Activated CD4-positive, alpha-beta T cell treated with anti-CD3 and anti-CD28 coated beads, Interleukin-2, amount 10 ng/mL, durations not matched to agents 7 days and 5 days (primary cell): ENCODE measurements at regions not wholly inside any gene's neighbourhood (a gene's known extent, or its start where the extent isn't known, plus 50 kb on each side); places are given as distances from the start of the nearest gene placed in this dataset.
"Not testable (repeated sequence)": the region's sequence is repeated elsewhere in the genome, so short reads cannot be mapped to it uniquely, and the experiment has no call there.

Experiments used
- CTCF ChIA-PET: fragments of 350-600 bp; sonication (Branson Sonifier 250); formaldehyde crosslinking; loops from one replicate; lab custom pipeline; 2021; ENCODE audit warnings: antibody characterized with exemption; lab: Charles Lee
- POLR2A ChIA-PET: fragments of 350-600 bp; sonication (Branson Sonifier 250); formaldehyde crosslinking; loops from one replicate; lab custom pipeline; 2021; ENCODE audit warnings: antibody characterized with exemption; lab: Charles Lee
- DNase-seq: peaks from one replicate; pipeline ENCODE4 v3.0.0-alpha.2; 2020
- H3K27ac Mint-ChIP-seq: one replicate; pipeline ENCODE4 v1.8.0; 2021; ENCODE audit warnings: mild to moderate bottlenecking, moderate library complexity, mixed read lengths
- H3K27me3 Mint-ChIP-seq: one replicate; pipeline ENCODE4 v1.8.0; 2021; ENCODE audit warnings: mixed read lengths
- H3K36me3 Mint-ChIP-seq: one replicate; pipeline ENCODE4 v1.8.0; 2021; ENCODE audit warnings: low read depth, mixed read lengths
- H3K4me1 Mint-ChIP-seq: one replicate; pipeline ENCODE4 v1.8.0; 2021; ENCODE audit warnings: mixed read lengths
- H3K4me3 Mint-ChIP-seq: one replicate; pipeline ENCODE4 v1.8.0; 2021; ENCODE audit warnings: mild to moderate bottlenecking, moderate library complexity, mixed read lengths
- H3K9me3 Mint-ChIP-seq: one replicate; pipeline ENCODE4 v1.8.0; 2021; ENCODE audit warnings: mixed read lengths

GRCh38 chr14:76289276-76289675 is 86.7 kb upstream of the ESRRB start:
- ChIA-PET POLR2A (no interaction called here), CTCF (interaction anchor here (1.6 kb wide), 1 partner anchor 13 kb away, joined by 4 read pairs; no protein-coding TSS in a partner anchor)
- H3K27me3 Mint-ChIP-seq = peaks cover 13% of the 10 kb centered on the region

GRCh38 chr14:76292561-76292960 is 83.4 kb upstream of the ESRRB start:
- H3K4me1 Mint-ChIP-seq = no peaks in the 10 kb centered on the region
- POLR2A ChIA-PET = no interaction called here
- no peaks in the 10 kb centered on the region for H3K9me3 Mint-ChIP-seq
- no peak overlapping the region for H3K27ac Mint-ChIP-seq
- no peak overlapping the region for H3K4me3 Mint-ChIP-seq
- no peak for DNase-seq
- peaks cover 3% of the 10 kb centered on the region for H3K27me3 Mint-ChIP-seq
- no peaks in the 10 kb centered on the region for H3K36me3 Mint-ChIP-seq
- CTCF ChIA-PET = no interaction called here

More at GRCh38 chr14:76289276-76289675, 86.7 kb upstream of the ESRRB start:
- Mint-ChIP-seq H3K27ac (no peak overlapping the region), H3K36me3 (no peaks in the 10 kb centered on the region), H3K4me1 (no peaks in the 10 kb centered on the region), H3K9me3 (no peaks in the 10 kb centered on the region), H3K4me3 (no peak overlapping the region)
- no peak for DNase-seq

- Mint-ChIP-seq H3K4me3 (no peak overlapping the region), H3K36me3 (no peaks in the 10 kb centered on the region)
These were observed 82.7 kb upstream of the ESRRB start for GRCh38 chr14:76293221-76293620.

GRCh38 chr14:76293923-76294322 is 82.0 kb upstream of the ESRRB start:
- H3K27me3 Mint-ChIP-seq = no peaks in the 10 kb centered on the region
- H3K27ac Mint-ChIP-seq = no peak overlapping the region
- H3K9me3 Mint-ChIP-seq = no peaks in the 10 kb centered on the region
- POLR2A ChIA-PET = no interaction called here
- DNase-seq = no peak
- no peaks in the 10 kb centered on the region for H3K4me1 Mint-ChIP-seq
- H3K4me3 Mint-ChIP-seq = no peak overlapping the region
- CTCF ChIA-PET = no interaction called here
- no peaks in the 10 kb centered on the region for H3K36me3 Mint-ChIP-seq

More at GRCh38 chr14:76293221-76293620, 82.7 kb upstream of the ESRRB start:
- no peak overlapping the region for H3K27ac Mint-ChIP-seq
- no peaks in the 10 kb centered on the region for H3K27me3 Mint-ChIP-seq
- ChIA-PET POLR2A (no interaction called here), CTCF (no interaction called here)
- no peaks in the 10 kb centered on the region for H3K9me3 Mint-ChIP-seq
- H3K4me1 Mint-ChIP-seq = no peaks in the 10 kb centered on the region
- DNase-seq = no peak

GRCh38 chr14:76294876-76295275 is 81.1 kb upstream of the ESRRB start:
- no peaks in the 10 kb centered on the region for H3K36me3 Mint-ChIP-seq
- ChIA-PET POLR2A (no interaction called here), CTCF (no interaction called here)
- no peak overlapping the region for H3K27ac Mint-ChIP-seq
- H3K9me3 Mint-ChIP-seq = no peaks in the 10 kb centered on the region
- no peak overlapping the region for H3K4me3 Mint-ChIP-seq
- DNase-seq = no peak
- no peaks in the 10 kb centered on the region for H3K4me1 Mint-ChIP-seq
- no peaks in the 10 kb centered on the region for H3K27me3 Mint-ChIP-seq

GRCh38 chr14:76298896-76299295 is 77.0 kb upstream of the ESRRB start:
- POLR2A ChIA-PET = no interaction called here
- Mint-ChIP-seq H3K36me3 (no peaks in the 10 kb centered on the region), H3K9me3 (no peaks in the 10 kb centered on the region), H3K27ac (no peak overlapping the region), H3K27me3 (no peaks in the 10 kb centered on the region), H3K4me3 (no peak overlapping the region), H3K4me1 (no peaks in the 10 kb centered on the region)
- DNase-seq = no peak
- CTCF ChIA-PET = no interaction called here

- H3K4me1 Mint-ChIP-seq, DNase-seq, H3K36me3 Mint-ChIP-seq, CTCF ChIA-PET, H3K27me3 Mint-ChIP-seq, H3K4me3 Mint-ChIP-seq, H3K9me3 Mint-ChIP-seq, POLR2A ChIA-PET: not testable (repeated sequence)
- H3K27ac Mint-ChIP-seq = peak overlapping the region; percentile 37
These were observed 72.7 kb upstream of the ESRRB start for GRCh38 chr14:76303188-76303587.

- POLR2A ChIA-PET = no interaction called here
- Mint-ChIP-seq H3K4me3 (no peak overlapping the region), H3K27me3 (peaks cover 2% of the 10 kb centered on the region), H3K4me1 (no peaks in the 10 kb centered on the region), H3K36me3 (no peaks in the 10 kb centered on the region), H3K27ac (no peak overlapping the region), H3K9me3 (no peaks in the 10 kb centered on the region)
- DNase-seq = no peak
- CTCF ChIA-PET = interaction anchor here (0.6 kb wide), 1 partner anchor 1199 kb away, joined by 3 read pairs; no protein-coding TSS in a partner anchor
These were observed 71.2 kb upstream of the ESRRB start for GRCh38 chr14:76304536-76305267.

GRCh38 chr14:76305268-76305826 is 70.6 kb upstream of the ESRRB start:
- CTCF ChIA-PET = no interaction called here
- POLR2A ChIA-PET = no interaction called here
- H3K4me1 Mint-ChIP-seq = no peaks in the 10 kb centered on the region
- no peak for DNase-seq
- H3K27me3 Mint-ChIP-seq = peaks cover 6% of the 10 kb centered on the region
- H3K9me3 Mint-ChIP-seq = no peaks in the 10 kb centered on the region
- H3K36me3 Mint-ChIP-seq = no peaks in the 10 kb centered on the region
- no peak overlapping the region for H3K27ac Mint-ChIP-seq
- H3K4me3 Mint-ChIP-seq = no peak overlapping the region

GRCh38 chr14:76306131-76306530 is 69.8 kb upstream of the ESRRB start:
- no peak for DNase-seq
- CTCF ChIA-PET = no interaction called here
- Mint-ChIP-seq H3K4me3 (no peak overlapping the region), H3K27ac (no peak overlapping the region), H3K27me3 (peaks cover 13% of the 10 kb centered on the region), H3K9me3 (no peaks in the 10 kb centered on the region), H3K4me1 (no peaks in the 10 kb centered on the region), H3K36me3 (no peaks in the 10 kb centered on the region)
- POLR2A ChIA-PET = no interaction called here

- Mint-ChIP-seq H3K27ac (no peak overlapping the region), H3K9me3 (no peaks in the 10 kb centered on the region), H3K4me1 (no peaks in the 10 kb centered on the region), H3K4me3 (no peak overlapping the region), H3K36me3 (no peaks in the 10 kb centered on the region), H3K27me3 (peaks cover 26% of the 10 kb centered on the region)
- CTCF ChIA-PET = no interaction called here
- no peak for DNase-seq
- POLR2A ChIA-PET = no interaction called here
These were observed 67.9 kb upstream of the ESRRB start for GRCh38 chr14:76307786-76308780.

GRCh38 chr14:76309572-76310162 is 66.3 kb upstream of the ESRRB start:
- CTCF ChIA-PET = no interaction called here

More at GRCh38 chr14:76309572-76310162, 66.3 kb upstream of the ESRRB start:
- Mint-ChIP-seq H3K4me3 (no peak overlapping the region), H3K27ac (no peak overlapping the region), H3K27me3 (peaks cover 32% of the 10 kb centered on the region), H3K4me1 (no peaks in the 10 kb centered on the region), H3K9me3 (no peaks in the 10 kb centered on the region), H3K36me3 (no peaks in the 10 kb centered on the region)
- DNase-seq = no peak
- POLR2A ChIA-PET = no interaction called here
